ENCODE measurements at regions not wholly inside any gene's neighbourhood (a gene's known extent, or its start where the extent isn't known, plus 50 kb on each side); places are given as distances from the start of the nearest gene placed in this dataset.
A peak's percentile ranks its signal among the peaks of the same experiment; 100 is the strongest.

DNA sequence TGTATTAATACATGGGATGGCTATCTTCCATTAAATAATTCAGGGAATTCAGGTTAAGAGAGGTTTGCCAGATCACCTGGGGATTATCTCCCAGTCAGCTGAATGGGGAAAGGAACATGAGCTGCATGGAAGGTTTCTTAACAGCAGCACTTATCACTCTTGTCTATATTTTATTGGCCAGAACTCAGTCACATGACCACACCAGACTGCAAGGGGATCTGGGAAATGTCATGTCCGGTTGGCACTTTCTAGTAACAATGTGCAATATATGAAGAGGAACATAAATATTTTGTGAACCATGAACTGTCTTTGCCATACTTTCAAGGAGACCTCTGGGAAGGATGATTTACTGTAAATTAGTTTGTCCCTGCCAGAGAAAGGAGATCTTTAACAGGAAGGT lies 599.1 kb downstream of the SLC4A3 start:
- no peak for DNase-seq

GRCh38 chr2:220227266-220227920 lies 600.0 kb downstream of the SLC4A3 start:
- DNase-seq, result peak; percentile 28

DNA sequence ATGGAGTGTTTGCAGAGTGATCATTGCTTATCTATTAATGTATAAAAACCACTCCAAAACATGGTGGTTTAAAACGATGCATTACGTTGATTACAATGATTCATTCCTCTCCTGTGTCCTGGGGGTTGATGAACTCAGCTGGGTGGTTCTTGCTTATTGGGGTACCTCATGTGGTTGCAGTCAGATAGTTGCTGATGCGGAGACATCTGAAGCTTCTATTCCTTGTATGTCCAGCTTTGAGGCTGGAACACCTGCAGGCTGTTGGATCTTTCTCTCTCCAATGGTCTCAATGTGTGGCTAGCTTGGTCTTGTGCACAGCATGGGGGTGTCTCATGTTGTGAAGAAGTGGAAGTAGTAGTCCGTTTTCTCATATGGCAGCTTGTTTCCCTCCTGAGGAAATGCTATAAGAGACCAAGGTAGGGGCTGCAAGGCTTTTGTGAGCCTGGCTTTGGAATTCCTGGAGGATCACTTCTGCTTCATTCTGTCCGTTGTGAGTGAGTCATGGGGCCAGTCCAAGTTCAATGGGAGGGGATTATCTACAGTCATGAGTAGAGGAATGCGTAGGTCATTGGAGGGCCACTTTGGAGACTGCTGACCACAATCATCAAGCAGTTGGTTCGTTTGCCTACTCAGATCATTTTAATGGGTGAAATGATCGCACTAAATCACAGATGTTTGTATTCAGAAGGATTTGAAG lies 601.0 kb downstream of the SLC4A3 start:
- DNase-seq, result no peak

GRCh38 chr2:220240641-220241040 lies 613.2 kb downstream of the SLC4A3 start:
- DNase-seq, result no peak

DNA sequence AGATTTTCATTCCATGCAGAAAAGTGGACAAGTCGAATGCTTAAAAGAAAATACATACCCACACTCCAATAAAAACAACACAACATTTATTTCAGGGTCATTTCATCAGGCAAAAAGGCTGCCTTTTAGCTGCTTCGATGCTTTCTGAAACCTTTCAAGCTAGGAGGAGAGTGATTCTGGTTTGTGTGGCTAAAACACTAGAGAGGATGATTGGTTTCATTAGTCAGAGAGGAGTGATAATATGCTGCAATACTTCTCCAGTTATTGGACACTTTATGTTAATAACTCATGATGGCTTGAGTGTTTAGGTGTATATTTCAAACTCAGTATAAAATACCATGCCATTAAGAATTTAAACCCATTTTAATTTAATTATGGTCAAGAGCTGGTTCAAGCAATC lies 614.0 kb downstream of the SLC4A3 start:
- no peak for DNase-seq

- DNase-seq, result no peak
Measured at GRCh38 chr2:220243571-220243970, 616.1 kb downstream of the SLC4A3 start.

- peak; percentile 90 for DNase-seq
Measured at GRCh38 chr2:220246386-220246785, 619.0 kb downstream of the SLC4A3 start.

DNA sequence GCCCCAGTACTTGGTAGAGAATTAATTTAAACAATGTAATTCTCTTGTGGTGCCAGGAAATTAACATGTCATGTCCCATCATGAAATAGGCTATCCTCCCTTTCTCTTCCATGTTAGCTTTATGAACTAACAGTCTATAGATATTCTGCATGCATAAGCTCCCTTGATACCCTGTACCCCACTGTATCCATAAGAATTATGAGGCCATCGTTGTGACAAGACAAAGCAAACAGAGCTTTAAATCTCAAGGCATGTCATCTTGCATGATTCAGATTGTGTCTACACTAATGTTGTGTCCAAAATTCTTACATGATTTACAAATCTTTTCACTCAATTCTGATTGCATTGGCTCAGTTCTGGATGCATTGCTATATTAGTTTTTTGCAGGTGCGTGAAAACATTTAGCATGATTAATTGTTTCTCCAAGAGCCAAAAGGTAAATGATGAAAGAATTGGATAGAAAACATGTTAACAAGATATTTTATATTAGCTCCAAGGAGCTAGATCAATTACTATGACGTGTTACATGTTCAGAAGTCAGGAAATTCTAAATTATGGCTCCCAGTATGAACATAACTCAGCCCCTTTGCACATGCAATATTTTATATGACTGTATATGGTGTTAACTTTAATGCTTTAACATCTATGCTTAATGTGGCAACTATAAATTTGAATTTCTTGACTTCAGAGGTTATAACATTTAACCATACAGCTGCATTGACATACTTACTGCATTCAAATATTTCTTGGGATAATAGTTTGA lies 620.3 kb downstream of the SLC4A3 start:
- DNase-seq, result no peak

DNA sequence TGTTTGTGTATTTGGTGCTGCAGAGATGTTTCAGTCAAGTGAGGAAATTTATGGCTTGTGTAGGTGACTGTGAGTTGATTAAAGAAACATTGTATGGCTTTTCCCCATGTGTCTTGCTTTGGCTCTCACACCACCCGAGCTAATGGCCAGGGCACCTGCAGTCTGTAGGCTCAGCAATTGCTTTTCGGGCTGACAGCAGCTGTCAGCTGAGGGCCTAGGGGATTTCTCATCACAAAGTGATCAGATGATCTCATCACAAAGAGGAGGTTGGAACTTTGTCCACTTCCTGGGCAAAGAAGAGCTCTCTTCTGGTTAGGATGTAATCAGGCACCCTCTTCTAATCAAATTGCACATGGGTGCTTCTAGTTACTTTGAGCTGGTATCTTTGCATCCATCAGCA lies 632.2 kb downstream of the SLC4A3 start:
- peak; percentile 37 for DNase-seq

- no peak for DNase-seq
Measured at GRCh38 chr2:220263300-220263699, 635.9 kb downstream of the SLC4A3 start.

DNA sequence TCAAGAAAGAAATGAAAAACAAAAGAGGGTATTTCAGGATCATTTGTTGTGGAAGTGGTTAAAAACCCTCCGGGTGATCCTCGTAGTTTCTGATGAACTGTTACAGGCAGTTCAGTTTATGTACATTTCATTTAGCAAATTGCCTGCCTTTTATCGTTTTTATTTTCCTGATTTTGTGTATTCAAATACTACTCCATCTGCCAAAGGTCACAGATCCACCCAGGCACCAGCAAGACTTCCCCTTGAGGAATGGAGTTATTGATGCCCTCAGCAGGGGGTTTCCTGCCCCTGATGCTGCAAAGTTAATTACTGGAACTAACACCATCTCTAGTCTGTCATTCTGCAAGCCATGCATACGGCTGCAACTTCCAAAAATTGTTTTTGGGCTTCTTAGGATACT lies 641.9 kb downstream of the SLC4A3 start:
- no peak for DNase-seq

GRCh38 chr2:220270481-220271070 lies 643.1 kb downstream of the SLC4A3 start:
- DNase-seq, result no peak

DNA sequence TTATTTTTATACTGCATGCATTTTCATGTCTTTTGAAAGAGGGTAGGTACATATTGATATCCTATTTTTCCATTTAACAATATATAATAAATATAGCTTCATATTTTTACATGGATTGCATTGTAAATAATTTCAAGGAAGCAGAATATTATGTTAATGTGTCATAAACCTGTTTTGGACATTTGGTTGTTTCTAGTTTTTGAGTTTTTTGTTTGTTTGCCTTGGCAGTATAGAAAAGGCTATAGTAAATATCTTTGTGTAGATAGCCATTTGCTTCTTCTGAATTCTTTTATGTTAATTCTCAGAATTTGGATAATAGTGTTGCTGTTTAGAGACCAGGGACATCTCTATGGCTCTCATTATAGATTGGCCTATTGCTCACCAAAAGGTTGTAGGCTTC lies 645.2 kb downstream of the SLC4A3 start:
- no peak for DNase-seq

DNA sequence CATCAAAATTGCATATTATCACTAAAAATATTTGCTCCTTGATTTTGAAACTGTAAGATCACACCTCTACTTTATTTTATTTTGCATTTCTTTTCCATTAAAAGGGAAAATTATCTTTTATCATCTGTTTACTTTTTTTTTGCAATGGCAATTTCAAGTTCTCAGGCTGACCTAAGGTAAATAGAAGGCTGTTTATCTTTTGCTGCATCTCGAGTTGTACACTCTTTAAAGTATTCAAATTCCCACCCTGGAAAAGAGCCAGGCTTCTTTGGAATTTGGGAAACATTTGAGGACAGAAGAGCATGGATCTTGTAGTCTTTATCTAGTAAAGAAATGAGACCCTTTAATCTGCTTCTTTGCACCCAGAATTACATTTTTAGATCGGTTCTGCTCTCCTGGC lies 645.7 kb downstream of the SLC4A3 start:
- no peak for DNase-seq

GRCh38 chr2:220275454-220275853 lies 648.0 kb downstream of the SLC4A3 start:
- DNase-seq, result no peak

GRCh38 chr2:220276741-220277444 lies 649.5 kb downstream of the SLC4A3 start:
- DNase-seq, result no peak

DNA sequence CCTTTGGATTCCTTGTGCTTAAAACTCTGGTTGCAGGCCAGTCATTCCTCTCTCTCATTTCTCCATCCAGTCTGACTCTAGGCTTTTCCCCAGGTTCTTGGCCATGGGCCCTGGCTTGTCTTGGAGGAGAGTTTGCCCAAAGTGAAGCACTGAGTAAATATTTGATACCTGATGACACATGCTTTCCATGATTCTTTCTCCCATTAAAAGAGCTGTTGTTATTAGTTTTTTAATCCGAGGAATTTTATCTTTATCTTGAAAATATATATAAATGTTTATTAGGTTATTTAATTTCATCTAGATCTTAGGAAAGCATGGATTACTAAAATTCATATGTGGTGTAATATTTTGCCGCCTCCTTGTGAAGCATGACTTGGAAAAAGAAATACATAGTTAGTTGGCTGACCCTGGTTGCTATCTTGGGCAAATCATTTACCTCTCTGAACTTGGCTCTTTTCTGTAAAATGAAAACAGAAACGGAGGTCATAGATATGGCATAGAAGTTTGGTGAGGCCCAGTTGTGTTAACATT lies 650.1 kb downstream of the SLC4A3 start:
- DNase-seq, result peak; percentile 68

- DNase-seq, result no peak
Measured at GRCh38 chr2:220278022-220278421, 650.6 kb downstream of the SLC4A3 start.

DNA sequence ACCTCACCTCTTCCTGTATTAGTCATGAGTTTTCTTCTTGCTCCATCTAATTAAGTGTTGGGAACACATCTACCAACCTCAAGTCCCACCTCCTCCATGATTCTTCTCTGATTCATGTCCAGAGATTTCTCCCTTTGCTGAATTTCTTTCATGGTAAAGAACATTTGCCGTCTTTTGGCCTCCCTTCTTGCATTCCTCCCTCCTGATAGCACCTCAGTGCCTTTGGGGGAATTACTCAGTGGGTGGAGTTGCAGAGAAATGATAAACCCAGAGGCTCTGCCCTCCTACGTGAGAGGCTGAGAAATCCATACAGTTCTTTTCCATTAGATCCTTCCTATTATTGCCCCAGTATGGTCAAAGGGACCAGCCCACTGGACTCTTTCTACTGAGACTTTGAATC lies 651.9 kb downstream of the SLC4A3 start:
- DNase-seq, result no peak

DNA sequence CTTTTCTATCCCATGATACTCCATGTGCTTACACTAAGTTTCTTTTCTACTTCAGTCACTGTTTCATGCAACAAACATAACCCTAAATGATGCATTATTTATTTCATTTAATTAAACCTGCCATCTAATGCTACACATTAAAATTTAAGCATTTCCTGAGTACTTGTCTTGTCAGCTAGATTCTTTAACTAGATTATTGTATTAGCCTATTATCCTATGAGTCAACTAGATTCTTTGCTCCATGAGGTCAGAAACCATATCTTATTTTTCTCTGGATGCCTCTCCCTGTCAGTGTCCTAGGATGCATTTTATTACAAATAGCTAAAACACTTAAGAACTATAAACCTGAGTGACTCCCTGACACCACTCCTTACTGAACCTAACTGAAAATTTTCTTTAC lies 652.4 kb downstream of the SLC4A3 start:
- no peak for DNase-seq

DNA sequence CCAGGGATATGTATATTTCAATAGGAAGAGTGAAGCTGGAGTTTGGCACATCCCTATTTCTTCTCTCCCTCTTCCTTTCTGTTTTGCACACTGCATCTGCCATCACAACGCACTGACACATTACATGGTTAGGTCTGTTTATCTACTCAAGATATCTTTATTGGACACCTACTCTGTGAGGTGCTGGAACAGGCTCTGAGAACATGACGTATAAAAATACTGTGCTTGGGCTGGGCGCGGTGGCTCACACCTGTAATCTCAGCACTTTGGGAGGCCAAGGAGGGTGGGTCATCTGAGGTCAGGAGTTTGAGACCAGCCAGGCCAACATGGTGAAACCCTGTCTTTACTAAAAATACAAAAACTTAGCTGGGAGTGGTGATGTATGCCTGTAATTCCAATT lies 653.3 kb downstream of the SLC4A3 start:
- no peak for DNase-seq

GRCh38 chr2:220281771-220282170 lies 654.3 kb downstream of the SLC4A3 start:
- DNase-seq, result no peak
